ENCODE measurements at regions not wholly inside any gene's neighbourhood (a gene's known extent, or its start where the extent isn't known, plus 50 kb on each side); places are given as distances from the start of the nearest gene placed in this dataset.

DNA sequence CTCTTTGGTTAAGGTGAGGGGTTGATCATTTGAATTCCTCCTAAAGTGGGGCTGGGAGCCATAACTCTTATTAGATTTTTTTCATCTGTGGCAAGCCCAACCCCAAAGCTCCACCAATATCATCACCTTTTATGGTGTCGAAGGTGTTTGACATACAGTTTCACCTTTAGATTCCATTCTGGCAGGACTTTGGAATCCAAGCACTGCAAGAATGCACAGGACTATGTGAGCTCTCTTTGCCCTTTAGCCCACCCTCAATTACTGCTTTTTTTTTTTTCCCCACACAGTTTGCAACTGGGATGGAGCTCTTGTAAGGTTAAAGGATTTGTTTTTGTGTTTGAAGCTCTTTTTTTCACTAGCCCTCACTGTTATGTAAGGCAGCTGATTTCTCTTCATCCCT lies 154.0 kb upstream of the KCNJ16 start:
- no peak for TF ChIP-seq FOXK2 (IDR thresholded peaks at IDR 0.05)
- TF ChIP-seq, protein P1, sequence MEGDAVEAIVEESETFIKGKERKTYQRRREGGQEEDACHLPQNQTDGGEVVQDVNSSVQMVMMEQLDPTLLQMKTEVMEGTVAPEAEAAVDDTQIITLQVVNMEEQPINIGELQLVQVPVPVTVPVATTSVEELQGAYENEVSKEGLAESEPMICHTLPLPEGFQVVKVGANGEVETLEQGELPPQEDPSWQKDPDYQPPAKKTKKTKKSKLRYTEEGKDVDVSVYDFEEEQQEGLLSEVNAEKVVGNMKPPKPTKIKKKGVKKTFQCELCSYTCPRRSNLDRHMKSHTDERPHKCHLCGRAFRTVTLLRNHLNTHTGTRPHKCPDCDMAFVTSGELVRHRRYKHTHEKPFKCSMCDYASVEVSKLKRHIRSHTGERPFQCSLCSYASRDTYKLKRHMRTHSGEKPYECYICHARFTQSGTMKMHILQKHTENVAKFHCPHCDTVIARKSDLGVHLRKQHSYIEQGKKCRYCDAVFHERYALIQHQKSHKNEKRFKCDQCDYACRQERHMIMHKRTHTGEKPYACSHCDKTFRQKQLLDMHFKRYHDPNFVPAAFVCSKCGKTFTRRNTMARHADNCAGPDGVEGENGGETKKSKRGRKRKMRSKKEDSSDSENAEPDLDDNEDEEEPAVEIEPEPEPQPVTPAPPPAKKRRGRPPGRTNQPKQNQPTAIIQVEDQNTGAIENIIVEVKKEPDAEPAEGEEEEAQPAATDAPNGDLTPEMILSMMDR (CRISPR knock-in tag; IDR thresholded peaks at IDR 0.05) = no peak

Data from HepG2 (cell line).